ENCODE measurements at regions not wholly inside any gene's neighbourhood (a gene's known extent, or its start where the extent isn't known, plus 50 kb on each side); places are given as distances from the start of the nearest gene placed in this dataset.
A peak's percentile ranks its signal among the peaks of the same experiment; 100 is the strongest.
"Not testable (repeated sequence)": the region's sequence is repeated elsewhere in the genome, so short reads cannot be mapped to it uniquely, and the experiment has no call there.

DNA sequence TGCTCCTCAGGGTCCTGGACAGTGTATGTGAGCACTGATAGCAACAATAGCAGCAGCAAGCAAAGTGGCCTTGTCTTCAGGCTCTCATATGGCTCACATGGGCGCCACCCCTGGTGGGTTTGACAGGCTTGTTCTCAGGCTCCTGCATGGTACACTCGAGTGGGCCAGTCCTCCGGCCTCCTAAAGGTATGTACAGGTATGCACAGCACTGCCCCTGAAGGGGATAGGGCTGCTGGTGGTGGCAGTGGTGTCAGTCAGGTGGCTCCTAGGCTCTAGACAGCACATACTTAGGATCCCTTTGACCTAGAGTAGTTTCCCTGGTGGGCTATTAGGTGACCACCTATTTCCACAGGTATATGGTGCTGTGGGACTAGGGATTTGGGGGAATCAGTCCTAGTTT lies 79.8 kb downstream of the LGALS9B start:
- not testable (repeated sequence) for H3K36me3 ChIP-seq; H3K9ac ChIP-seq; H3K27me3 ChIP-seq; H3K9me3 ChIP-seq (replicated peaks in 1 of 11); H3K4me3 ChIP-seq; H4K20me1 ChIP-seq; H3K4me1 ChIP-seq; H3K27ac ChIP-seq; H3K4me2 ChIP-seq

DNA sequence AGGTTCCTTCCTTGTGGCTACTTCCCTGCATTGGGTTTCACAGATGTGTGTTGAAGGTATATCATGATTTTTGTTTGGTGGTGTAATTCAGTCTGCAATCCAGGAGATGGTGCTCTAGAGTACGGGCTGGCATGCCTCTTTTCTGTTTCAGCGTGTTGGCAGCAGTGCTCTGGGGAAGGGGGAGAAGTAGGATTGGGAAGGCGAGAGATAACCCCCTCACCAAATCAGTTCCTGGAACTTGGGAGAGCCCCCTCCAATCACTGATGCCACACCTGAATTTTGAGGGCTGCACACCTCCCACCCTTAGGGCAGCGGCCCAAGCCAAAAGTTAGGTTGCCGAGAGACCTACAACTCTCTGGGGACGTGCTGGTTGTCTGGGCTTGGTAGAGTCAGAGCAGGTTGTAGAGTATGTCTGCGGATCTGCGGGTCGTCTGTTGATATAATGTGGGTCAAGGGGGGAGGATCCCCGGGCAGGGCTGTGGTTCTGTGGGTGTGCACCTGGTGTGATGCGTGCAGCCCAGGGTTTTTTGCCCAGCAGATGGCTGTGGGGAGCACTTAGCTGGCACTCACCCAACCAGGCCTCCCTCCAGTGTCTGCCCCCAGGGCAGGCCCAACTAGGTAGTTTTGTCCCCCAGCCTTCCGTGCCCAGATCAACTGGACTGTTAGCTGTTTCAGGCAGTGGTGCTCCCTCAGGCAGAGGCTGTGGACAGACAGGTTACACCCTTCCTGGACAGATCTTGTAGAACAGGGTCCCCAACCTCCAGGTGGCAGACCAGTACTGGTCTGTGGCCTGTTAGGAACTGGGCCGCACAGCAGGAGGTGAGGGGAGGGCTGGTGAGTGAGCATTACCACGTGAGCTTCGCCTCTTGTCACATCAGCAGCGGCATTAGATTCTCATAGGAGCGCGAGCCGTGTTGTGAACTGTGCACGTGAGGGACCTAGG lies 85.7 kb downstream of the LGALS9B start:
- H3K27me3 ChIP-seq; H3K27ac ChIP-seq; H3K9me3 ChIP-seq (replicated peaks in 1 of 11); H3K4me1 ChIP-seq; H3K4me3 ChIP-seq; H3K36me3 ChIP-seq; H4K20me1 ChIP-seq; H3K9ac ChIP-seq: not testable (repeated sequence)
- peak overlapping the region in 9 of 11 experiments; percentile 32 to 71 (median 45); a peak in 15 of 22 replicates for H3K4me2 ChIP-seq

DNA sequence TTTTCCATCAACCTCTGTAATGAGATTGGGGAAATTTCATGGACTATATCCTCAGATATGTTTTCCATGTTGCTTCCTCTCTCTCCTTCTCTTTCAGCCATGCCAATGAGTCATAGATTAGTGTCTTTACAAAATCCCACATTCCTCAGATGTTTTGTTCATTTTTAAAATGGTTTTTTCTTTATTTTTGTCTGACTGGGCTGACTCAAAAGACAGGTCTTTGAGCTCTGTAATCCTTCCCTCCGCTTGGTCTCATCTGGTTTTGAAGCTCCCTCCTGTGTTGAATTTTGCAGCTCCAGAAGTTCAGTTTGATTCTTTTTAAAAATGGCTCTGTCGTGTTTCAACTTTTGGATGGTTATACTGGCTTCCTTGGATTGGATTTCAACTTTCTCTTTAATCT lies 86.7 kb downstream of the LGALS9B start:
- not testable (repeated sequence) for H3K27me3 ChIP-seq; H3K4me3 ChIP-seq; H3K36me3 ChIP-seq; H3K9ac ChIP-seq; H3K4me1 ChIP-seq; H3K9me3 ChIP-seq (replicated peaks in 1 of 11); H4K20me1 ChIP-seq; H3K27ac ChIP-seq
- peak overlapping the region in 1 of 11 experiments; percentile 54; a peak in 1 of 22 replicates for H3K4me2 ChIP-seq

DNA sequence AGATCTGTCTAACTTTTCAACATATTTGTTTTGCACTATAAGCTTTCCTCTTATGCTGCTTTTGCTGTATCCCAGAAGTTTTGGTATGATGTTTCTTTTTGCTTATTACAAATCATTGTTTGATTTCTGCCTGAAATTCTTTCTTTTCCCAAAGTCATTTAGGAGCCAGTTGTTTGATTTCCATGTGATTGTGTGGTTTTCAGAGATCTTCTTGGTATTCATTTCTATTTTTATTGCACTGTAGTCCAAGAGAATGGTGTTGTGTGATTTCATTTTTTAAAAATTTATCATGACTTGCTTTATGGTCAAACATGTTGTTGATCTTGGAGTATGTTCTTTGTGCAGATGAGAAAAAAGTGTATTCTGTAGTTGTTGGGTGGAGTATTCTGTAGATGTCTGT lies 88.1 kb downstream of the LGALS9B start:
- not testable (repeated sequence) for H3K4me1 ChIP-seq; H3K9me3 ChIP-seq (replicated peaks in 1 of 11); H3K9ac ChIP-seq; H3K4me3 ChIP-seq; H3K4me2 ChIP-seq; H3K27me3 ChIP-seq; H3K36me3 ChIP-seq; H4K20me1 ChIP-seq; H3K27ac ChIP-seq

DNA sequence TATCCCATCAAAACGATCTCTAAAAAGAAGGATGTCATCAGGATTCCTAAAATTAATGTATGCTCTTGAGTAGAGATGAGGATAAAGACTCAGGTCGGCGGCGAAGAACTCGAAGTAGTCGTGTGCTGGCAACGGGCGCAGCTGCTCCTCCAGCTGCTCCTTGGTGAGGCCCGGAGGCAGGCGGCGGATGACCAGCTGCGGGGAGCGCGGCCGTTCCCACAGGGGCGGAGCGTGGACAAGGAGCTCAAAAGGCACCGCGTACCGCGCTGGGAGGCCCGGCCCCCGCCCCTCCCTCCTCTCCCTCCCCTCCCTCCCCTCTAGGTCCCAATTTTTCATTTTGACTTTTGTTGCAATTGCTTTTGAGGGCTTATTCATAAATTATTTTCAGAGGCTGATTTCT lies 90.7 kb downstream of the LGALS9B start:
- not testable (repeated sequence) for H4K20me1 ChIP-seq; H3K9ac ChIP-seq; H3K4me1 ChIP-seq; H3K27ac ChIP-seq; H3K9me3 ChIP-seq (replicated peaks in 1 of 11); H3K27me3 ChIP-seq; H3K4me2 ChIP-seq; H3K4me3 ChIP-seq; H3K36me3 ChIP-seq

DNA sequence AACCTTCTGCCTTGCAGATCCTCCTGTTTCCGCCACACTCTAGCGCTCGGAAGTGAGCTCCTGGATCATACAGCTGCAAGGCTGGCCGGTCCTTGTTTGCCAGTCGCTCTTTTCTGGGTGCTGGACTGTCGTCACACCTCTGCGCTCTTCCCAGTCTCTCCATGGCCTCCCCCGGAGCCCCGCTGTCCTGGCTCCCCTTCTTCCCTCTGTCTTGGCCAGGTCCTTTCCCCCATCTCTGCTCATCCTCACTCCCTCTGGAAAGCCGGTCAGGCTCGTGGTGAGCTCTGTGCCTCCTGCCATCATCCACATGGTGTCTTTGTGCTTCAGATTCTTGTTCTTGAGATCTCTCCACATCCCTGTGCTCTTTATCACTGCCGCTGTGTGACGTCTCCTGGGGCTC lies 91.6 kb downstream of the LGALS9B start:
- H3K9ac ChIP-seq; H3K27me3 ChIP-seq; H3K4me2 ChIP-seq; H3K4me1 ChIP-seq; H3K9me3 ChIP-seq (replicated peaks in 1 of 11); H3K27ac ChIP-seq; H3K4me3 ChIP-seq; H4K20me1 ChIP-seq; H3K36me3 ChIP-seq: not testable (repeated sequence)

Measured in BLaER1 treated with 17β-estradiol and CSF1 and Interleukin-3, amounts not matched to agents 10 nM and 100 nM (cell line).